Panc1 (cell line): ENCODE measurements at regions not wholly inside any gene's neighbourhood (a gene's known extent, or its start where the extent isn't known, plus 50 kb on each side); places are given as distances from the start of the nearest gene placed in this dataset.

ENCODE experiments used
- ATAC-seq: fragments of 200-7000 bp; cut with Tn5 transposase; 2 replicates; pipeline ENCODE4 v1.9.1; 2020; ENCODE audit warnings: mild to moderate bottlenecking, moderate library complexity
- BruUV-seq: library from RNA; stranded (reverse); fragments of 400-500 nt; replicated peaks from 2 replicates; lab custom pipeline; 2021; lab: Mats Ljungman, UMichigan
- CTCF ChIA-PET: fragments of 300-600 bp; sonication (Branson Sonifier 250); formaldehyde crosslinking; loops from one replicate; lab custom pipeline; 2022; ENCODE audit warnings: antibody characterized with exemption; lab: Charles Lee
- POLR2A ChIA-PET: fragments of 300-600 bp; sonication (Branson Sonifier 250); formaldehyde crosslinking; loops from one replicate; lab custom pipeline; 2022; ENCODE audit warnings: antibody characterized with exemption; lab: Charles Lee
- DNase-seq: peaks from one replicate; pipeline ENCODE4 v3.0.0-alpha.2; 2010; ENCODE audit warnings: low read depth, low spot score
- H3K27ac ChIP-seq: 2 replicates; pipeline ENCODE4 v1.5.1; 2011; ENCODE audit warnings: mild to moderate bottlenecking, low read length, inconsistent platforms
- H3K27me3 ChIP-seq: fragments of 200-500 bp; sonication (Bioruptor generic); 2 replicates; pipeline ENCODE4 v1.6.0; 2014; ENCODE audit warnings: low read length, inconsistent platforms; ENCODE audit not compliant: control insufficient read depth, insufficient read depth
- H3K36me3 ChIP-seq: fragments of 200-500 bp; sonication (Bioruptor generic); 2 replicates; pipeline ENCODE4 v1.5.1; 2014; ENCODE audit warnings: inconsistent platforms, mild to moderate bottlenecking, low read length, moderate library complexity; ENCODE audit not compliant: control insufficient read depth, insufficient read depth
- H3K4me1 ChIP-seq: 2 replicates; pipeline ENCODE4 v1.5.1; 2011; ENCODE audit warnings: inconsistent platforms, mild to moderate bottlenecking, low read length, moderate library complexity; ENCODE audit not compliant: control insufficient read depth, insufficient read depth
- H3K4me3 ChIP-seq, 2 experiments: 2 replicates each; pipeline ENCODE4 v1.5.1; 2011 to 2012; ENCODE audit warnings: low read depth in 2 of 2, low read length in 2 of 2, mild to moderate bottlenecking in 2 of 2, inconsistent platforms in 1 of 2, moderate library complexity in 1 of 2
- H3K9me3 ChIP-seq: fragments of 200-500 bp; sonication (Bioruptor generic); 2 replicates; pipeline ENCODE4 v1.5.1; 2014; ENCODE audit warnings: low read depth, mild to moderate bottlenecking, inconsistent platforms, low read length, moderate library complexity; ENCODE audit not compliant: control insufficient read depth, insufficient read depth
- CTCF ChIP-seq: fragments of 450-650 bp; IDR thresholded peaks from 2 replicates; pipeline ENCODE4 v1.5.1; 2017; ENCODE audit warnings: mild to moderate bottlenecking
- POLR2AphosphoS5 ChIP-seq: IDR thresholded peaks from 2 replicates; pipeline ENCODE4 v1.6.1; 2012; ENCODE audit warnings: mild to moderate bottlenecking, low read depth, low read length, moderate library complexity
- REST ChIP-seq, 2 experiments: IDR thresholded peaks; 2 replicates each; pipeline ENCODE4 v1.6.1; 2011 to 2012; ENCODE audit warnings: low read depth in 2 of 2, control low read depth in 1 of 2, low read length in 1 of 2, mild to moderate bottlenecking in 1 of 2, moderate library complexity in 1 of 2; ENCODE audit not compliant: insufficient read depth in 1 of 2
- SIN3A ChIP-seq: IDR thresholded peaks from 2 replicates; pipeline ENCODE4 v1.6.1; 2012; ENCODE audit warnings: low read depth, mild to moderate bottlenecking, low read length, moderate library complexity, borderline replicate concordance; ENCODE audit not compliant: insufficient read depth
- TCF7L2 ChIP-seq: IDR thresholded peaks from 2 replicates; pipeline ENCODE4 v1.6.1; 2011; ENCODE audit warnings: mild to moderate bottlenecking, low read depth, low read length, inconsistent platforms
- in situ Hi-C: cut with HindIII; loops from 2 replicates; pipeline ENCODE4 v1.10.0; 2016; ENCODE audit warnings: low sequenced_read_pairs, low pct_unique_long_range_greater_than_20kb
- intact Hi-C: fragments of 100-400 bp; cut with micrococcal nuclease; formaldehyde crosslinking; loops from one replicate; pipeline ENCODE4 v1.10.0; 2022; ENCODE audit not compliant: unreplicated experiment

GRCh38 chr5:17094830-17095229 is 122.6 kb upstream of the BASP1 start:
- Histone ChIP-seq H3K27ac (no peak overlapping the region), H3K27me3 (no peaks in the 10 kb centered on the region), H3K4me1 (no peaks in the 10 kb centered on the region; the same call in 1 of the 2 replicates), H3K4me3 (no peak overlapping the region), H3K36me3 (no peaks in the 10 kb centered on the region), H3K9me3 (no peaks in the 10 kb centered on the region)
- ChIA-PET CTCF (no interaction called here), POLR2A (no interaction called here)
- in situ Hi-C loops (no loop called here), intact Hi-C loops (no loop called here)
- BruUV-seq, result no TSS peak
- TF ChIP-seq CTCF, result no peak
- TF ChIP-seq POLR2AphosphoS5, result no peak
- TF ChIP-seq SIN3A, result no peak
- TF ChIP-seq TCF7L2, result no peak
- no peak for TF ChIP-seq REST (IDR thresholded peaks at IDR 0.05; ENCODE audit: insufficient read depth in 1 of 2, low read depth in 2 of 2, low read length in 1 of 2)
- ATAC-seq (no peak), DNase-seq (no peak)

GRCh38 chr5:17096952-17097695 is 120.3 kb upstream of the BASP1 start:
- POLR2A ChIA-PET, result no interaction called here
- DNase-seq (no peak), ATAC-seq (no peak)
- Histone ChIP-seq H3K27me3 (no peaks in the 10 kb centered on the region), H3K36me3 (no peaks in the 10 kb centered on the region), H3K9me3 (no peaks in the 10 kb centered on the region), H3K4me1 (no peaks in the 10 kb centered on the region; the same call in 1 of the 2 replicates), H3K27ac (no peak overlapping the region), H3K4me3 (no peak overlapping the region)
- in situ Hi-C loops (no loop called here), intact Hi-C loops (no loop called here)
- TF ChIP-seq REST (IDR thresholded peaks at IDR 0.05; ENCODE audit: insufficient read depth in 1 of 2, low read depth in 2 of 2, low read length in 1 of 2), result no peak
- no peak for TF ChIP-seq CTCF
- BruUV-seq, result no TSS peak
- CTCF ChIA-PET, result no interaction called here
